ENCODE measurements at regions not wholly inside any gene's neighbourhood (a gene's known extent, or its start where the extent isn't known, plus 50 kb on each side); places are given as distances from the start of the nearest gene placed in this dataset.
"Not testable (repeated sequence)": the region's sequence is repeated elsewhere in the genome, so short reads cannot be mapped to it uniquely, and the experiment has no call there.

DNA sequence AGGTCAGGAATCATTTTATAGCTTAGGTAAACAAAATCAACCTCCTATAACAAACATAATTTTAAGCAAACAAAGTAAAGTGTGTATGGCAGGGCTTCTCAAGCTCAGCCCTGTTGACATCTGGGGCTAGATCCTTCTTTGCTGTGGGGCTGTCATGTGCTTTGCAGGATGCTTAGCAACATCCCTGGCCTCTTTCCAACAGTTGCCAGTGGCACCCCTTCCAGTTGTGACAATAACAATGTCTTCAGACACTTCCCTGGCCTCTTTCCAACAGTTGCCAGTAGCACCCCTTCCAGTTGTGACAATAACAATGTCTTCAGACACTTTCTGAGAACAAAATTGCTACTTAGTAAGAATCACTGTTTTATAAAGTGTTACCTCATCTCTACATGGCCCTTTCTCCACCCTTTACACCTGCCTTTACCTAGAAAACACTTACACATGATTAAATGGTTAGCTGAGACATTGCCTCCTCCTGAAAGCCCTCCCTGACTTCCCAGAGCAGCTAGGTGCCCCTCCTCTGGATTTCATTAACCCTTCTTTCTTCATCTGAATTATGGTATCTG, 194.0 kb upstream of the LMCD1 start:
- Mint-ChIP-seq H3K4me1 (no peaks in the 10 kb centered on the region), H3K9me3 (peaks cover 5% of the 10 kb centered on the region), H3K27me3 (peaks cover 2% of the 10 kb centered on the region), H3K4me3 (no peak overlapping the region), H3K36me3 (ENCODE audit: low read depth) (no peaks in the 10 kb centered on the region), H3K27ac (no peak overlapping the region)
- DNase-seq: no peak
- ChIA-PET CTCF (interaction anchor here (0.6 to 1.1 kb wide), 2 partner anchors 10 to 54 kb away, joined by 3 to 4 read pairs; no protein-coding TSS in a partner anchor), POLR2A (no interaction called here)

DNA sequence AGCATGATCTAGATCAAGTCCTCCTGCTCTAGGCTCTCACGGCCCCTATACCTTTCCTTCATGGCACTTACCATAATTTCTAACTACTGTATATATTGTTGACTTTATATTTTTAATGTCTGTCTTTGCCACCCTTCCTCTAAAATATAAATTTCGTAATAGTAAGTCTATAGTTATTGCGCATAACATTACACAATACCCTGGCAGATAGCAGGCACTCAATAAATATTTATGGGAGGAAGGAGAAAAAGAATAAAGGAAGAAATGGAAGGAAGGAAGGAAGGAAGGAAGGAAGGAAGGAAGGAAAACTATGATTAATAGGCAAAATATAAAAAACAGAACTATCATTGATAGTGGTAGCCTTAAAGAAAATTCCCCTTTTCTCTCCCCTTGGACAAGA, 190.3 kb upstream of the LMCD1 start:
- Mint-ChIP-seq H3K4me1 (no peaks in the 10 kb centered on the region), H3K27me3 (peaks cover under 1% of the 10 kb centered on the region), H3K4me3 (no peak overlapping the region), H3K27ac (no peak overlapping the region), H3K9me3 (peaks cover 5% of the 10 kb centered on the region), H3K36me3 (ENCODE audit: low read depth) (no peaks in the 10 kb centered on the region)
- POLR2A ChIA-PET: no interaction called here
- DNase-seq: no peak
- CTCF ChIA-PET: no interaction called here

- Mint-ChIP-seq H3K27me3 (no peaks in the 10 kb centered on the region), H3K4me1 (no peaks in the 10 kb centered on the region), H3K4me3 (no peak overlapping the region), H3K36me3 (ENCODE audit: low read depth) (no peaks in the 10 kb centered on the region), H3K9me3 (peaks cover 5% of the 10 kb centered on the region), H3K27ac (no peak overlapping the region)
- DNase-seq: no peak
- ChIA-PET POLR2A (no interaction called here), CTCF (no interaction called here)
These were observed 188.9 kb upstream of the LMCD1 start for GRCh38 chr3:8312685-8313084.

DNA sequence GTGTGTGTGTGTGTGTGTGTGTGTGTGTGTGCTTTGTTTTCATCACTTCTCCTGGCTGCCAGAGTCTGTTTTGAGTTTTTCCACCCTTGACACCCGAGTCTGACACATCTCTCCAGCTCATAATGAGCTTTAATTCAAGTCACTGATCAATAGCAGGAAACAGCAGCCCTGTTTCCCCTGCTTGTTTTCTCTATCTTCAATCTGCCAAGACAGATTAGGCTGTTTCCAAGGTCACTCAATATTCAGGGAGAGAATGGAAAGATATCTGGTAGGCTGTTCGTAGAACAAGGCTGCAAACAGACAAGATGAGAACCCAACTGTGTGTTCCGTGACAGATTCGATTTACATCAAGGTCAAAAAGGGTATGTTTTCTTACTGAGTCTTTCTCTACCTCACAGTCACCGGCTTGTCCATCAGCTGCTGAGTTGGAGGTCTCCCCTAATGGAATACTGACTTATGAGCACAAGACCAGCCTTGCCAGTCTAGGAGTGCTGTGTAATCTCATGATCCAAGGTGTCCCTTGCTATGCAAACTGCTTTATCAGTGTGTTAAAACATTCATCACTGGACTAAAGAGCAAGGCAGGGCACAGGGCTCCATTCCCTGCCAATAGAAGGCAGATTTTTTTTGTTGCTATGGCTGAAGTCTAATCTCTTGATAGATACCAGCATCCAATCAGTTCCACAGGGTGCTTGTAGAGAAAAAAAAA, 187.9 kb upstream of the LMCD1 start:
- no peak overlapping the region for H3K4me3 Mint-ChIP-seq
- no peaks in the 10 kb centered on the region for H3K4me1 Mint-ChIP-seq
- H3K27me3 Mint-ChIP-seq: no peaks in the 10 kb centered on the region
- POLR2A ChIA-PET: no interaction called here
- H3K9me3 Mint-ChIP-seq: peaks cover 2% of the 10 kb centered on the region
- H3K27ac Mint-ChIP-seq: no peak overlapping the region
- CTCF ChIA-PET: no interaction called here
- H3K36me3 Mint-ChIP-seq (ENCODE audit: low read depth): no peaks in the 10 kb centered on the region
- DNase-seq: no peak

- DNase-seq; H3K9me3 Mint-ChIP-seq; H3K27me3 Mint-ChIP-seq; POLR2A ChIA-PET; H3K4me1 Mint-ChIP-seq; H3K4me3 Mint-ChIP-seq; H3K36me3 Mint-ChIP-seq (ENCODE audit: low read depth); H3K27ac Mint-ChIP-seq: not testable (repeated sequence)
- CTCF ChIA-PET: interaction anchor here (0.7 kb wide), 1 partner anchor 153 kb away, joined by 3 read pairs; no protein-coding TSS in a partner anchor
These were observed 186.1 kb upstream of the LMCD1 start for GRCh38 chr3:8315526-8315925.

DNA sequence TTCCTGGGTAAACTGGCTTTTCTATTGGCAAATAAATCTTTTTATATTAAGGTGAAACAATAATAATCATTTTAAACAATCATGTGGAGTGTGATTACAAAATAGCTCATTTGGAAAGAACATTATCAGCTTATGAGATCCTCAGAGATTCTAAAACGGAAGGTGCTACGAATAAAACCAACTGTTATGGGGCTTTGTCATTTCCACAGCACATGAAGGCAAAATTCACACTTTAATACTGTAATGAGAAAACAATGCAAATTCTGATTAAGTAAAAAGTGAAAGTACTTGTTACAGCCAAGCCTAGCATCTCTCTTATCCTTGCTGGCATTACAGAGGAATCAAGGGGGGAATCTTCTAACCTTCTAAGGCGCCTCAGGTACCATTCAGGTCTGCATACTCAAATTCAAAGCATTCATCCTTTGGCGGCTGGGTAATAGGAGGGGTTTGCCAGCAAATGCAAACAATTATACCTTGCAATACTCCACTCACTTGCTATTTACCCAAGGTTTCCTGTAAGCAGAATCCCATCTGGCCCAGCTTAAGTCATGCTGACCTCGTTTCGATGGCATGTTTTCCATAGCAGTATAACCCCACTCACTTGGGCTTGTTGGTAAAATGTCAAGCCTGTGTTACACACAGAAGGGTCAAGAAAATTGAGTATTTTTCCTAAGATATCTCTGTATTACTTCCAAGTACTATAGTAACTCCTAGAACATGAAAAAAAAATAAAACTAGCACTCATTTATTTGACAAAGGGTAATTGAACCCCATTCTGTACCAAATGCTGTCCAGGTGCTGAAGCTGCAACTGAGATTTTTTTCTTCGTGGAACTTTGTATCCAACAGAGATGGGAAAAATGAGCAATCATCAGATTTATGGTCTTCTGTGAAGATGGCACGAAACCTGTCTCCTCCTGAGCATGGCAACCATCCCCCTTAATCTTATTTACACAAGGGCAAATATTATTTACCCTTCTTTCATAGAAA, 183.7 kb upstream of the LMCD1 start:
- no peaks in the 10 kb centered on the region for H3K36me3 Mint-ChIP-seq (ENCODE audit: low read depth)

GRCh38 chr3:8319935-8320634, 181.5 kb upstream of the LMCD1 start:
- H3K4me1 Mint-ChIP-seq: no peaks in the 10 kb centered on the region
- CTCF ChIA-PET: no interaction called here

More for the DNA sequence above, 183.7 kb upstream of the LMCD1 start:
- Mint-ChIP-seq H3K4me1 (no peaks in the 10 kb centered on the region), H3K4me3 (no peak overlapping the region), H3K27ac (no peak overlapping the region), H3K27me3 (no peaks in the 10 kb centered on the region), H3K9me3 (no peaks in the 10 kb centered on the region)
- CTCF ChIA-PET: interaction anchor here (0.7 to 0.8 kb wide), 2 partner anchors 10 to 20 kb away, joined by 3 read pairs; no protein-coding TSS in a partner anchor
- POLR2A ChIA-PET: no interaction called here
- no peak for DNase-seq

GRCh38 chr3:8320711-8321458, 180.7 kb upstream of the LMCD1 start:
- H3K4me1 Mint-ChIP-seq: no peaks in the 10 kb centered on the region
- no peak overlapping the region for H3K27ac Mint-ChIP-seq
- H3K4me3 Mint-ChIP-seq: no peak overlapping the region
- no peak for DNase-seq
- no peaks in the 10 kb centered on the region for H3K27me3 Mint-ChIP-seq
- no peaks in the 10 kb centered on the region for H3K36me3 Mint-ChIP-seq (ENCODE audit: low read depth)
- no peaks in the 10 kb centered on the region for H3K9me3 Mint-ChIP-seq
- CTCF ChIA-PET: no interaction called here
- POLR2A ChIA-PET: no interaction called here

More at GRCh38 chr3:8319935-8320634, 181.5 kb upstream of the LMCD1 start:
- Mint-ChIP-seq H3K9me3 (no peaks in the 10 kb centered on the region), H3K27ac (no peak overlapping the region), H3K36me3 (ENCODE audit: low read depth) (no peaks in the 10 kb centered on the region), H3K27me3 (no peaks in the 10 kb centered on the region), H3K4me3 (no peak overlapping the region)
- DNase-seq: no peak
- POLR2A ChIA-PET: no interaction called here

GRCh38 chr3:8324747-8325146, 176.9 kb upstream of the LMCD1 start:
- DNase-seq: peak; percentile 57
- CTCF ChIA-PET: interaction anchor here (1.0 to 2.5 kb wide), 6 partner anchors 18 to 107 kb away, joined by 3 to 26 read pairs (median 4); no protein-coding TSS in a partner anchor
- Mint-ChIP-seq H3K27me3 (no peaks in the 10 kb centered on the region), H3K4me3 (no peak overlapping the region), H3K27ac (no peak overlapping the region), H3K36me3 (ENCODE audit: low read depth) (no peaks in the 10 kb centered on the region), H3K9me3 (no peaks in the 10 kb centered on the region), H3K4me1 (no peaks in the 10 kb centered on the region)
- POLR2A ChIA-PET: no interaction called here

DNA sequence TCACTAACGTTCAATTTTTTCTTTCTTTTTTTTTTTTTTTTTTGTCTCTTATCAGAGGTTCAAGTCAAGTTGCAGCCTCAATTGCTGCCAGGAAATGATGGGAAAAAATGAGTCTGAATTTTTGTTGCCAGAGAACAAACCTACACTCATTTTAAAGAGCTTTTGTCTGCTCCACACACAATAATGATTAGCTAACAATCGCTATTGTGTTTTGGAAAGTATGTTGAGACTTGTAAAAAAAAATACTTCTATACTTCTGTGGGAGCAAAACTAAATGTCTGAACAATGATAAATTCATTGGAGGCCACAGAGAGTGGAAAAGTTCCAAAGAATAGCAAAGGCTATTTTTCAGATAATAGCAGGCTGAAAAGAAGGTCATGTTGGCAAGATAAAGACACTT, 176.3 kb upstream of the LMCD1 start:
- CTCF ChIA-PET: interaction anchor here (1.0 to 2.5 kb wide), 4 partner anchors 17 to 92 kb away, joined by 3 to 26 read pairs (median 6); no protein-coding TSS in a partner anchor
- no peak for DNase-seq
- POLR2A ChIA-PET: no interaction called here
- H3K9me3 Mint-ChIP-seq: no peaks in the 10 kb centered on the region
- no peaks in the 10 kb centered on the region for H3K4me1 Mint-ChIP-seq
- no peak overlapping the region for H3K27ac Mint-ChIP-seq
- no peak overlapping the region for H3K4me3 Mint-ChIP-seq
- no peaks in the 10 kb centered on the region for H3K27me3 Mint-ChIP-seq
- H3K36me3 Mint-ChIP-seq (ENCODE audit: low read depth): no peaks in the 10 kb centered on the region

DNA sequence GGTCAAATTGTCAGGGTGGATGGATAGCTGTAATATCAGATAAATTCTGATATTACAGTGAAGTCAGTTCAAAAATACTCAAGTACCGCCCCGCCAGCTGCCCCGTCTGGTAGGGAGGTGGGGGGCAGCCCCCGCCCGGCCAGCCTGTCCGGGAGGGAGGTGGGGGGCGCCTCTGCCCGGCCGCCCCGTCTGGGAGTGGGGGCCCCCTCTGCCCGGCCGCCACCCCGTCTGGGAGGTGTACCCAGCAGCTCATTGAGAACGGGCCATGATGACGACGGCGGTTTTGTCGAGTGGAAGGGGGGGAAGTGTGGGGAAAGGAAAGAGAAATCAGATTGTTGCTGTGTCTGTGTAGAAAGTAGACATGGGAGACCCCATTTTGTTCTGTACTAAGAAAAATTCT, 175.8 kb upstream of the LMCD1 start:
- H3K27me3 Mint-ChIP-seq; H3K4me1 Mint-ChIP-seq; H3K9me3 Mint-ChIP-seq; H3K36me3 Mint-ChIP-seq (ENCODE audit: low read depth); H3K27ac Mint-ChIP-seq; H3K4me3 Mint-ChIP-seq; POLR2A ChIA-PET; DNase-seq: not testable (repeated sequence)
- CTCF ChIA-PET: interaction anchor here (1.4 kb wide), 1 partner anchor 92 kb away, joined by 4 read pairs; no protein-coding TSS in a partner anchor

DNA sequence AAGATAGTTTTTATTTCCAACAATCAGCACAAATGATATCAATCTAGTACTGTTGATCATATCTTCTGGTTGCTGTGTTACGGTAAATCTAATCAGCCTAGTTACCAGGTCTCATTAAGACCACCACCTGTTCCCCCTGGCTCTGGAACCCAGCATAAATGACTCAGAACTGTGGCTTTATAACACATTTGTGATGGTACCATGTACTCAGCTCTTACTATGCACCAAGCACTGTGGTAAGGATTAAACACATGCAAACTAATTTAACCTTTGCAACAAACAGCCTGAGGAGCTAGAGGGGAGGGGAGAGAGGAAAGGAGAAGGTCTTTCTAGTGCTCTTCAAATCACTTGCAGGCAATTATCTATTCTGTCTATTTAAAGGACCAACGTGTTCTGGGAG, 173.9 kb upstream of the LMCD1 start:
- no peak for DNase-seq
- Mint-ChIP-seq H3K36me3 (ENCODE audit: low read depth) (no peaks in the 10 kb centered on the region), H3K4me3 (no peak overlapping the region), H3K27me3 (no peaks in the 10 kb centered on the region), H3K9me3 (no peaks in the 10 kb centered on the region), H3K4me1 (no peaks in the 10 kb centered on the region), H3K27ac (no peak overlapping the region)
- CTCF ChIA-PET: no interaction called here
- POLR2A ChIA-PET: no interaction called here
